ENCODE measurements at regions not wholly inside any gene's neighbourhood (a gene's known extent, or its start where the extent isn't known, plus 50 kb on each side); places are given as distances from the start of the nearest gene placed in this dataset.

- TF ChIP-seq CTCF (IDR thresholded peaks at IDR 0.05) (no peak), ZFX (IDR thresholded peaks at IDR 0.05; ENCODE audit: borderline replicate concordance) (no peak)
Measured at GRCh38 chr12:128021561-128021960, 245.4 kb upstream of the TMEM132C start.
